ENCODE measurements at regions not wholly inside any gene's neighbourhood (a gene's known extent, or its start where the extent isn't known, plus 50 kb on each side); places are given as distances from the start of the nearest gene placed in this dataset.

- Histone ChIP-seq H3K36me3 (ENCODE audit: insufficient read depth, low read length) (no peaks in the 10 kb centered on the region), H3K9me3 (ENCODE audit: low read length) (no peaks in the 10 kb centered on the region), H3K79me2 (replicated peaks; ENCODE audit: insufficient read depth, low read length) (no peaks in the 10 kb centered on the region), H4K20me1 (ENCODE audit: insufficient read depth) (no peaks in the 10 kb centered on the region), H2AFZ (ENCODE audit: low read depth, low read length) (no peak overlapping the region), H3K9me2 (ENCODE audit: insufficient read depth, low read length) (no peaks in the 10 kb centered on the region), H3F3A (ENCODE audit: insufficient read depth, low read length, poor library complexity, severe bottlenecking) (no peaks in the 10 kb centered on the region), H3K27me3 (ENCODE audit: insufficient read depth, low read depth, low read length) (no peaks in the 10 kb centered on the region), H3K9ac (ENCODE audit: low read length) (no peak overlapping the region), H3K27ac (ENCODE audit: low read length) (no peak overlapping the region), H3K4me3 (ENCODE audit: low read length) (no peak overlapping the region), H3K4me2 (ENCODE audit: low read length) (no peak overlapping the region)
- TF ChIP-seq SMC3 (conservative IDR thresholded peaks at IDR 0.05; ENCODE audit: poor library complexity), result no peak
- TF ChIP-seq EP300 (conservative IDR thresholded peaks at IDR 0.05; ENCODE audit: poor library complexity, severe bottlenecking), result no peak
- no peak for TF ChIP-seq MXI1 (conservative IDR thresholded peaks at IDR 0.05; ENCODE audit: poor library complexity, severe bottlenecking)
- TF ChIP-seq TAF1 (IDR thresholded peaks at IDR 0.05; ENCODE audit: low read depth), result no peak
- TF ChIP-seq POLR2AphosphoS5 (IDR thresholded peaks at IDR 0.05), result no peak
- TF ChIP-seq CTCF (IDR thresholded peaks at IDR 0.05; ENCODE audit: poor library complexity, severe bottlenecking), result no peak
- TF ChIP-seq EZH2 (IDR thresholded peaks at IDR 0.05; ENCODE audit: borderline replicate concordance, insufficient read depth, low read length, poor library complexity, severe bottlenecking), result no peak
- no peak for TF ChIP-seq REST (IDR thresholded peaks at IDR 0.05; ENCODE audit: borderline replicate concordance)
- no peak for TF ChIP-seq RAD21 (conservative IDR thresholded peaks at IDR 0.05)
Measured at GRCh38 chr6:81145506-81145905, 607.0 kb downstream of the TENT5A start.

GRCh38 chr6:81144346-81144745 is 608.1 kb downstream of the TENT5A start:
- no peak overlapping the region for H3K9ac ChIP-seq (ENCODE audit: low read length)
- H3K9me3 ChIP-seq (ENCODE audit: low read length), result no peaks in the 10 kb centered on the region
- no peak overlapping the region for H2AFZ ChIP-seq (ENCODE audit: low read depth, low read length)
- no peak overlapping the region for H3K27ac ChIP-seq (ENCODE audit: low read length)
- H3K4me3 ChIP-seq (ENCODE audit: low read length), result no peak overlapping the region
- no peaks in the 10 kb centered on the region for H3K9me2 ChIP-seq (ENCODE audit: insufficient read depth, low read length)
- no peak overlapping the region for H3K4me2 ChIP-seq (ENCODE audit: low read length)
- H3K27me3 ChIP-seq (ENCODE audit: insufficient read depth, low read depth, low read length), result no peaks in the 10 kb centered on the region
- H3K36me3 ChIP-seq (ENCODE audit: insufficient read depth, low read length), result no peaks in the 10 kb centered on the region
- no peaks in the 10 kb centered on the region for H3F3A ChIP-seq (ENCODE audit: insufficient read depth, low read length, poor library complexity, severe bottlenecking)
- TF ChIP-seq TAF1 (IDR thresholded peaks at IDR 0.05; ENCODE audit: low read depth), result no peak
- no peaks in the 10 kb centered on the region for H4K20me1 ChIP-seq (ENCODE audit: insufficient read depth)
- no peaks in the 10 kb centered on the region for H3K79me2 ChIP-seq (replicated peaks; ENCODE audit: insufficient read depth, low read length)

GRCh38 chr6:81138236-81138635 is 614.2 kb downstream of the TENT5A start:
- H3K4me3 ChIP-seq (ENCODE audit: low read length), result no peak overlapping the region
- no peak overlapping the region for H3K9ac ChIP-seq (ENCODE audit: low read length)
- no peaks in the 10 kb centered on the region for H3K27me3 ChIP-seq (ENCODE audit: insufficient read depth, low read depth, low read length)
- H3K9me3 ChIP-seq (ENCODE audit: low read length), result no peaks in the 10 kb centered on the region
- no peak overlapping the region for H2AFZ ChIP-seq (ENCODE audit: low read depth, low read length)
- no peaks in the 10 kb centered on the region for H4K20me1 ChIP-seq (ENCODE audit: insufficient read depth)
- no peak overlapping the region for H3K4me2 ChIP-seq (ENCODE audit: low read length)
- no peaks in the 10 kb centered on the region for H3K9me2 ChIP-seq (ENCODE audit: insufficient read depth, low read length)
- TF ChIP-seq MXI1 (conservative IDR thresholded peaks at IDR 0.05; ENCODE audit: poor library complexity, severe bottlenecking) (no peak), POLR2AphosphoS5 (IDR thresholded peaks at IDR 0.05) (no peak), EP300 (conservative IDR thresholded peaks at IDR 0.05; ENCODE audit: poor library complexity, severe bottlenecking) (no peak), RAD21 (conservative IDR thresholded peaks at IDR 0.05) (no peak), TAF1 (IDR thresholded peaks at IDR 0.05; ENCODE audit: low read depth) (no peak)
- no peaks in the 10 kb centered on the region for H3K36me3 ChIP-seq (ENCODE audit: insufficient read depth, low read length)
- H3K27ac ChIP-seq (ENCODE audit: low read length), result no peak overlapping the region
- H3F3A ChIP-seq (ENCODE audit: insufficient read depth, low read length, poor library complexity, severe bottlenecking), result no peaks in the 10 kb centered on the region
- H3K79me2 ChIP-seq (replicated peaks; ENCODE audit: insufficient read depth, low read length), result no peaks in the 10 kb centered on the region
